Lung microvascular endothelial cell (primary cell): ENCODE measurements at regions not wholly inside any gene's neighbourhood (a gene's known extent, or its start where the extent isn't known, plus 50 kb on each side); places are given as distances from the start of the nearest gene placed in this dataset.
A peak's percentile ranks its signal among the peaks of the same experiment; 100 is the strongest.

Source experiments
- DNase-seq, 2 donors: peaks; one replicate each; pipeline versions ENCODE4 v3.0.0 to v3.0.0-alpha.2; 2010; ENCODE audit warnings: low read depth in 2 of 2

DNA sequence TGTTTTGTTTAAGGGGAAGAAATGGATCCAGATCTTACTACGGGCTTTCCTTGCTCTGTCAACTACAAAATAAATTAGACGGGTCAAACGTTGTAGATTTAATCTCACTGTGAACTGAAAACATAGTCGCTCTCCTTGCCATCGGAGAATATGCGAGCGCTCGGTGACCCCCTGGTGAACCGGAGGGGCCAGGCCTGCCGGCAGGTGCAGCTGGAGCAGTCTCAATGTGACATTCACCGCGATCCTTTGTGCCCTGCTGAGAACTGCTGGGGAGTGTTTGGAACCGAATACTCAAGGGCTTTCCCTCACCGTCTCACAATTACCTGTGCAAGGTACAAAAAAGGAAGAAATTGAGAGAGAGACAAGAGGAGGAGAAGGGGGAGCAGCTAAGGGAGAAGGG, 174.1 kb upstream of the GPR26 start:
- no peak for DNase-seq

DNA sequence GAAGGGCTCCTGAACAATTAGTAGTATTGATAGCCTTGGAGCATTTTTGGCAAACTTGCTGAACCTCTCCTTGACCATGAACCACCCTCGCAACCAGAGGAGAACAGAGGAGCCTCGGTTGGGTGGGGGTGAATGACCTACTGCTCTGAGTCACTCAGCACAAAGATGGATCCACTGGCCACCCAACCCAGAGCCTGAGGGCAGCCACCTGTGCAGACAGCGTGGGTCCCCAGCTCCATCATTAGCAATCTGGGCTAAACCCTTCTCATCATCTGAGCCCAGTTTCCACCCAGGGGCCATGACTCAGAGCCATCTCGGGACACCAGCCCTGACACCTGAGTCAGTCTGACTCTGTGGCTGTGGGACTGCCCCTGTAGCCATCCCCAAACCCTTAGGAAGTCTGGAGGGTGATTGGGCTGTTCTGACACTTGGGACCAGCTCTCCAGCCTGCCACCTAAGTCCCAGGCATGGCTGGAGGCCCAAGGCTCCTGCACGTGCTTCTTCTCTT, 171.8 kb upstream of the GPR26 start:
- DNase-seq = no peak

DNA sequence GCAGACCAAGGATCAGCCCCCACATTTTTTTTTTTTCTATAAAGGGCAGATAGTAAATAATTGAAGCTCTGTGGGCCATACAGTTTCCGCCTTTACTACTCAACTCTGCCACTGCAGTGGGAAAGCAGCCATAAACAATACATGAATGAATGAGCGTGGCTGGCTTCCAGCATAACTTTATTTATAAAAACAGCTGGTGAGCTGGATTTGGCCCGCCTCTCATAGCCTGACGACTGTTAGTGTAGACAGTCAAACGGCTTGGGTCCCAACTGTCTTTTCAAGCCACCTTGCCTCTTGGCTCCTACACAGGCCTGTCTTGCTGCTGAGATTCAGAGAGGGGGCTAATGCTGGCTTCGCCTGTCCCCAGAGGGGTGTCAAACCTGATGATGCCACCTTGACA, 169.8 kb upstream of the GPR26 start:
- peak in 1 of 2 donors; percentile 68 for DNase-seq

DNA sequence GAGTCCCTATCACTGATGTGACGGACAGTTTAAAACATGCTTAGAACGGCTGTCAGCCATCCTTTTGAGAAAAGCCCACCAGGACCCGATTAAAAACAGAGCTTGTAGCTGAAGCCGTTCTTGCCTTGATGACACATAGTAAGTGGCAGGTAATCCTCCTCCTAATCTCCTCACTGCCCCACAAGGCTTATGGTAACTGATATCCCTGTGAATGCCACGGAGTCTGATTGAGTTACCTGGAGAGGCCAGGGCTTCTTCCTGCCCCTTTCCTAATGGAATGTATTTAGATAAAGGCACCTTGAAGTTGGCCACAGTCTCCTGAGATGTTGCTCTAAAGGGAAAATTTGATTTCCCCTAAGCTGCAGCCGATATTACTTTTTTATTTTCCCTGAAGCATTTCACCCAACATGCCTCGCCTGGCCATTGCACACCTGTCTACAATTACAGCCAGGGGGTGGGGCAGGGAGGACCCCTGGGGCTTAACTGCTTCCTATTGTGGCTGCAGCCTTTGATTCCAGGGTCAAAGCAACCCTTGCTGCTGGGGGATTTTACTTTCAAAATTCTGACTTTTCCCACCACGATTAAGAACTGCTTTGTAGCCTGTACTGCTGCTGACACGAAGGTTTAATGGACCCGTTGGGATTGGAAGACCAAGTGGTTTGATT, 169.0 kb upstream of the GPR26 start:
- DNase-seq = no peak

DNA sequence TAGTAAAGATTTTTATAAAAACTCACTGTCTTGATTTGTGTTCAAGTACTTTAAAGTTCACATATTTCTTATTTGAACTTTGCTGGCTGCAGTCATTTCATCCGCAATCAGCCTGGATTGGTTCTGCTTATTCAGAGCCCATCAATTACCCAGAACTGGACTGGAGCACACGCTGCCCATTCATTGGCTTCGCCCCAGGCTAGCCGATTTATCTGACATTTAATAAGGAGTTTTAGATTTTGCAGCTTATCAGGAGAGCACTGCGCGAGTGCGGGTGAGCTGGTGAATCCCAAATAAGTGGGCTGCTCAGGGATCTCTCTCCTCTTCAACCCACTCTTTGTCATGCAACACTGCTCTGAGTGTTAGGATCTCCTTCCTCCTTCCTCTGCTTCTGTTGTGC, 166.0 kb upstream of the GPR26 start:
- DNase-seq = no peak

DNA sequence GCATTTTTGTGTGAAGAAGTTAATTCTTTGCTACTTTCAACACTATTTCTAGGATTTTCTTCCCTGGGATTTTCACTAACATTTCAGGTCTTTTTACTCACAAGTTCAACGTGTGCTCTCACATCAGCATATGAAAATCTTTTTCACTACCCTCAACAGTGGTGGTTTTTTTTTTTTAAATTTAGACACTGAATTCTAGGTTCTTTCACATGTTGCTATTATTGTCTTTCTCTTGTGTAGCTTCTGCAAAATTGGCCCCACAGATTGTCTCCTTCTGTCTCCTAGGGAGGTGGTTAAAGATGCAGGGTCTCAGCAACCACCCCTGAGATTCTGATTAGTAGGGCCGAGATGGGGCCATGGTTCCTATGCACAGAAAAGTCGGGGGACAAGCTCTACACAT, 165.0 kb upstream of the GPR26 start:
- DNase-seq = no peak

DNA sequence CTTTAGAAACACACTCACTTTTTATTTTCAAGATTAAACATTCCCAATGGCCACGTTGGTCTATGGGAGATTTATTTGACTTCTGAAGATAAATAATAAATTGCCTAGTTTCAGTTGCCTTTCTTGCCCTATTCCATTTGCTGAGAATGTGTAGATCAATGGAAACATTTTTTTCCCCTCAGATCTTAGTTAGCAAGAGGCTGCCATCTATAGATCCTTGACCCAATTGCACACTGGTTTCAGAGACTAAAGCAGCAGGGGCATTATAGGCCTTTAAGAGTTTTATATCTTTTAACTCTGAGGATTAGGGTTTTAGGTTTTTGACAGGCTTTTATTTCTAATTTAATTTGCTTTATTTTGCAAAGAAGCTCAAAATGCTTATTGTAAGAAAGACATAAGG, 163.2 kb upstream of the GPR26 start:
- no peak for DNase-seq

DNA sequence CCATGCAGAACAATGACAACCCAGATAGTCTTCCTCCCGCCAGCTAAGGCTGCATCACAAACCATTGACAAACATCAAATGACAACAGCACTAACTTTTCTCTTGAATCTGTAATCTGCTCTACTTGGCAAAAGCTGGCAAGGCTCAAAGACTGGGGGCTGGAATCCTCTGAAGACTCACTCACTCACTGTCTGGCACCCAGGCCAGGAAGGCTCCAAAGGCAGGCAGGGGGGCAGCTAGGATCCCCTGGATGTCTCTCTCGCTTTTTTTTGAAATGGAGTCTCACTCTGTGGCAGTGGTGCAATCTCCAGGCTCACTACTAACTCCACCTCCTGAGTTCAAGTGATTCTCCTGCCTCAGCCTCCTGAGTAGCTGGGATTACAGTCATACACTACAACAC, 159.7 kb upstream of the GPR26 start:
- DNase-seq = no peak

DNA sequence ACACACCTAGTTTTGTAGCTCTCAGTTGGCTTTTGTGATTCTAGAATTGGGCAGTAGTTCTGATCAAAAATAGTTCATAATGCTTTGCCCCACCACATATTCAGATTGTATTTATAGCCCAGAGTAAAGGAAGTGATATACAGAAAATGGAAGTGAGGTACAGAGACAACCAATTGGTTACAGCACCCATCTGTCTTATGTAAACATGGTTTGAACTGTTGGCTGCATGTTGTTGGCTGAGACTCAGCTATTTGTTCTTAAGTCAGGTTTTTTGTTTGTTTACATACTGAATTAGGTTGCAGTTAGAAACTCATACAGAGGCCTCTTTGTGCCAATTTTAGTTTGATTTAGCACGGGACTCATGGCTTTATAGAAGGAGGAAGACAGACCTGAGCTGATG, 158.9 kb upstream of the GPR26 start:
- no peak for DNase-seq

DNA sequence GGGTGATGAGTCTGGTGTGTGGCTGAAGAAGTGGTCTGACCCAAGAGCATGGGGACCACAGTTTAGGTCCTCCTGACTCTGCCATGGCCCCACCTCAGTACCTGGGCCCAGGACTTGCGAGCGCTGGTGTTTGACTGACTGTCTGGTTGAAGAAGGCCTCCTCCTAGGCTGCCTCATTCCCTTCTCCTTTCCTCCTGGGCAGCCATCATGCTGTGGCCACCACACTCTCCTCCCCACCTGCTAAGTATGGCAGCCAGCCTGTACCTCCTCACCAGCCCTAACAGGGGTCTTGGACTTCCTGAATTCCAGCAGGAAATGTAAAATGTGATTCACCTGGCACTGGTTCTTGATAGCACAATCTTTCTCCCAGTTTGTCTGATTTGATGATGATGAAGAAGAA, 156.8 kb upstream of the GPR26 start:
- DNase-seq = no peak

DNA sequence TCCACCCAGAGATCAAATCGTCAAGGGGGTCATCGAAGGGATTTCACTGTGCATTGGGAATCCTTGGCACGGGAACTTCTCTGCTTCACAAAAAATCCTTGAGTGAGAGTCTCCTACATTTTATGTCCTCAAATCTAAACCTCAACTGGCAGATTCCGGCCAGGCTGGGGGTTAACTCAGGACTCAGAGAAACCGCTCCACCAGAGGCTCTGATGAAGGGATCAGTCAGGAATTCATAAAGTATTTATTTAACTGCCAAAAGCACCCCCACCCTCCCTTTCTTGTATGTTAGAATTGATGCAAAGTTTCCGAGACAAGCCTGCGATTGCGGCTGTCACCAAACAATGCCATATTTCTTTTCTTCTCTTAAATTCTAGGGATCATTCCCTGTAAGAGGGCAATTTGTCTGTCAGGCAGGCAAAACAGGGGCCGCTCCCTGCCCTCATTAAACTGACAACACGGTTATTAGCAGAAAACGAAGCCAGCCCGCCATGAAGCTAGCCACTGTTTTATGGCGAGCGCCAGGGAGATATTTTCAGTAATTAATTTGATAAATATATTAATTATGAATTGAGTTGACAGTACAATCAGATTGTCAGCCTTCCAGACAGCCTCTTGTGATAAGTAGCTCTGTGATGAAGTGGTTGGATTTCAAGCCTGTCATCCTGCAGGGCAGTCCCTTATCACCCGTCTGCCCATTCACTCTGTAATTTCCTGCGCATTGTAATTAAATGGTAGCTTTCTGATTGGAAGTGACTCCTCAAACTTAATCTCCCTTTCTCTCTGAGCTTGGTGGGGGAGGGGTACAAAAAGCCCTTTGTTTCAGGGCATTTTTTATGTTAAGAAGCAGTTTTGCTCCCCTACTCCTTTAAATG, 153.0 kb upstream of the GPR26 start:
- DNase-seq = no peak

DNA sequence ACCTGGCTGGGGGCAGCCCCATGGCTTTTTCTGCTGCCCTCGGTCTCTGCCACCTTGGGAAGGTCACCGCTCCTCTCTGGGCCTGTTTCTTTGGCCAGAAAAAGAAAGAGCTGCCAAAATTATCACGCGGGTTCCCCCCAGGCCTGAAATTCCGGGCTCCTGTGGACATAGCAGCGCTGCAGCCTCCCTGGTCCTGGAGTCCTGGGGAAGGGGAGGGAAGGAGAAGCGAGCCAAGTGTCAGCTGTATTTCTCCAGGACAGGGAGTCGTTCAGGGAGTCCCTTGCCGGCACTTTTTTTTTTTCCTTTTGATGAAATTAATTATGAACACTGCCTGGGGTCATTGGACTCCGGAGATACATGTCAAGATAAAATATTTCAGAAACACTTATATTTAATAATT, 152.3 kb upstream of the GPR26 start:
- DNase-seq = no peak

DNA sequence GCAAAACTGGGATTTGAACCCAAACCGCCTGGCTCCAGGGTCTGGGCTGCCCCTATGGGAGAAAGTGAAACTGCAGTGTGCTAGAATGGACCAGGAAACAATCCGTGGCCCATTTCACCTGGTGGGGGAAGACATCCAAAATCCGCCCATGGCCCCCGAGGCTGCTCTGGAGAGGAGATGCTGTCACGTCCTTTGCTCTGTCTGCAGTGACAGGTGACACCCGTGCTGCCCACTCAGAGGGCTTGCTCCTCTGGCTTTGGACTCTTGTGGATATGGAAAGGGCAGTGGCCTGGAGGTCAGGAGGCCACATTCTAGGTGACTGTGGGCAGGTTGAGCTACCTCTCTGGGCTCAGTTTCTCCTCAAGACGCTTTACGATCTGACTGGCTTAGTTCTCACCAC, 151.2 kb upstream of the GPR26 start:
- no peak for DNase-seq

DNA sequence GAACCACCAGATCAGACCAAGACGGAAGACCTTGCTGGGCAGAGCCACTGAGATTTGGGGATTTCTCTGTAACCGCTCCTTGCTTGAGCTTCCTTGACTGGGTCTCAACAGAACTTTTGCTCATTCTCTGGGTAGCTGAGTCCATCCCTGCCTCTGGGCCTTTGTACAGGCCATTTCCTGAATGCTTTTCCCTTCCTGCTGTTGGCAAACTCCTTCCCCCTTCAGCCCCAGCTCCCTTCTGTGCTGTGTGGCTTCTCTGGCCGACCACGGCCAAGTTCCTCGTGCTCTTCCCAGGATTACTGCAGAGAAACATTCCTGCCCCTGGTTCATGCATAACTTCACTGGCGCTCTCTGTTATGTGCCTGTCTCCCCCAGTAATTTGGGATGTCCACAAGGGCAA, 150.5 kb upstream of the GPR26 start:
- no peak for DNase-seq

DNA sequence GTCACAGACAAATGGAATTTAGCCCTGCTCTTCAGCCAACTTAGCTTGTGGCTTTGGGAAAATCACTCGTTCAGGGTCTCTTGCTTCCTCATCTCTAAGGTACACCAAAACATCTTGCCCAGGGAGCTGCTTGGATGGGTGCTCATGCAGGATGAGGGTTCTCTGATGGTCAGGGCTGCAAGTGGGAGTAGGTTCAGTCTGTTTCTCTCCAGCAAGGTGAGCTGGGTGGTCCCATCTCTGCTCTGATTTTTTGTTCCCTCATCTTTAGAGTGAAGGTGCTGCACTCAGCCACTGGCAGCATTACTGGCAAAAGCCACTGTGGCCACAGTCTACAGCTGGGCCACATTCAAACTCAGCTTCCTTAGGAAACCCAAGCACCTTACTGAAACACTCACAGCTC, 149.9 kb upstream of the GPR26 start:
- DNase-seq = no peak

DNA sequence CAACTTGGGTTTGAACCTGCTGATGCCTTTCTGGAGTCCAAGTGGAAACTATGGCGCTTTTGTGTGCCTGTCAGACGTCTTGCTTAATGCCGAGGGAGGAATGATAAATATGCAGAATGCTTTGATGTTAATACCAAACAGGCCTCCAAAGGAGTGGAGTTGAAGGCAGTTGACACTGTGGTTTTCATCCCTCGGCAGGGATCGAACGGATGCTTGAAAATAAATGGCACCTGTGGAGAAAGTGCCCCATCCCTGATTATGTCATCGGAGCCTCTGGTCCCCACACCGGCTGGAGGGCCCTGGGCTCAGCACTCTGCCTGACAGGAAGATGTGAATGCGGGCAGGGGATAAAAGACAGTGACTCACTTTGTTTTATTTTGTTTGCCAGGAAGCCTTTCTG, 148.7 kb upstream of the GPR26 start:
- DNase-seq = no peak

DNA sequence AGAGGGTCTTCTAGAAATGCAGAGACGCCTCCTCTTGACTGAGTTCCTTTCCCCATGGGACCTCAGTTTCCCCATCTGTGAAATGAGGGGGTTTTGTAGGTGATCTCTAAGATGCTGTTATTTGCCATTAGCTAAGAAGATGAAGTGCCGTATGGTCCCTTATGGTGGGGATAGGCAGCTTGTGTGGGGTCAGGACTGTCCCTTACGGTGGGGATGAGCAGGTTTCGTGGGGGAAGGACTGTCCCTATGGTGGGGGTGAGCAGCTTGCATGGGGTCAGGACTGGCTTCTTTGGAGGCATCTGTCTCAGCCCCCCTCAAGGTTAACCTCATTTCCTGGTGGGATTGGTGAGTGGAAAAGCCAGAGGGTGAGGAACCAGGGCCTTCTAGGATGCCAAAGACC, 148.3 kb upstream of the GPR26 start:
- no peak for DNase-seq

DNA sequence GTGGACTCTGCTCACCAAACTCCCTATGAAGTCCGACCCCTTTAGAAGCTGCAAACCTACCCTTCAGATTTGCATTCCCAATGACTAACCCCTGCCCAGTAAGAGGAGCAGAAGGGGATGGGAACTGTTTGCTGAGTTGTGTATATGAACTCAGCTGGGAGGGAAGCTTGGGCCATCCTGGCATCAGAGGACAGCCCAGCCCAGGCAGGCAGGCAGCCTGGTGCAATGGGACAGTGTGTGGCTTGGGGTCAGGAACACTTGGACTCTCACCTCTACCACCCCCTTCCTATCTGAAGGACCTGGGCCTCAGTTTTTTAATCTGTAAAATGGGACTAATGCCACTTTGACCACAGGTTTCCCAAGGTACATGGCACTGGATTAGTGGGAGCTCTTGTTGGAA, 147.4 kb upstream of the GPR26 start:
- no peak for DNase-seq

DNA sequence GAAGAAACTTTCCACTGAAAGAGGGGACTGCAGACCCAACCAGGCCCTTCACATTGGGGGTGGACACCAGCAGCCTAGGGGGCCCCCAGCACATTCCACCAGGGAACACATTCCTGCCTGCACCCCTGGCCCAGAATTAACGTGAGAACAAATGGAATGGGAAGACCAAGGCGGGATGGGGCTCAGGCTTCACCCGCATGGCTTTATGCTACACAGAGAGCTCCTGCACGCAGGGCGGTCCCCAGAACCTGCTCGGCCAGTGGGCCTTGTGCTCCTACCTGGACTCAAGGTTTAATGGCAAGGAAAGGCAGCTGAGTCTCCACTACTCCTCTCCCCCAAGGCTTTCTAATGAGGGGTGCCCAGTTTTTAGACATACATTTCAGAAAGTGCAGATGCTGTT, 146.3 kb upstream of the GPR26 start:
- DNase-seq = no peak

DNA sequence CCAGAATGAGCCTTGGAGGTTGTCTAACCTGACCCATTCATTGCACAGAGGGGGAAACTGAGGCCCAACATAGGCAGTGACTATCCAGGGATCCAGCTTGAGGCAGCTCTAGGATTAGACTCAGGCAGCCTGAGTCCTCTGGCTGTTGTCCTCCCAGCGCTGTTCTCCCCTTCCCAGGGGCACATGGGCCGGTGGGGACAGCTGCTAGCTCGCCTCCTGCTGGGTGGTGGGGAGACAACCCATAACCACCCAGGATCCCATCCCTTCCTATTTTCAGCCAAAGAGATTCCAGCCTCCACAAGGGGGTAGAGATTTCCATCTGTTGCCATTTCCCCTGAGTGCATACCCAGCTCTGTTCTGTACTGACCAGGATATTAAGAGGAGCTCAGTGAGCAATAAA, 145.1 kb upstream of the GPR26 start:
- no peak for DNase-seq

DNA sequence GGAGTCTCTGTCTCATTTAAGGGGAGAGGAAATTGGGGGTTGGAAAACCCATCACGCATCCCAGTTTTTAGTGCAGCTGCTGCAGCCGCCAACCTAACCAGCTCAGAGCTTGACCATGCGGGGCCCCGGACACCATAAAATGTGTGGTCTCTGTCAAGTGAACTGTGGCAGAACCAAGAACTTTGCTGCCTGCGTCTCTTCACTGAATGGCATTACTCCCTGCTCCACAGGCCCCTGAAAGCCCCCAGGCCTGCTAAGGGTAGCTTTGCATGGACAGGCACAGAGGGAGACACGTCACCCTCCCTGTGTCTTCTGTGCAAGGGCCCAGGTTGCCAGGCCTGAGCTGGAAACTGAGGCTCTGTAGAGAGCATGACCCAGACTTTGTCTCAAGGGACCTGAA, 144.6 kb upstream of the GPR26 start:
- DNase-seq = no peak

DNA sequence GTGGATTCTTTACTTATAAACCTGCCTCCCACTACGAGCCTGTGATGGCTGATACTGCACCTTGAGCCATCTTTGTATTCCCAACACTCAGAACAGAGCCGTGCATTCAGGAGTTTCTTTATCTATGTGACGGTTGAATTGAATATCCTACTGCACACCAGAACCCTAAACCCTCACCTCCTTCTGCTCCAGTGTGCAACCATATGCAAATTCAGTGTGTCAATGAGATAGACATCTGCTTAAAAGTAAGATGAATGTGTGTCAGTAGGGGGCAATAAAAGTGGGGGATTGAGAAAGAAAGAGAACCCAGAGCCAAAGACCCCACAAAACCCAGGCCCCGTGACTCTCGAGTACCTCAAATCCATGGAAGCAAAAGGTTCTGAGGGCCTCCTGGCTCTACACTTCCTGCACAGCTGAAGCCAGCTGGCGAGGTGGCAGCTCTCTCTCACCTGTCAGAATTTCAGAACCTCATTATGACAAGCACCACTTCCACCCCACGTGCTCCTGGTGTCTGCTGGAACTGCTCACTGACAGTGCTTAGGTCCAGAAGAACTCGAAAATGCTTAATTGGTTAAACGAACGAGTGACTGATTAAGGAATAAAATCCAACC, 143.3 kb upstream of the GPR26 start:
- DNase-seq = no peak

DNA sequence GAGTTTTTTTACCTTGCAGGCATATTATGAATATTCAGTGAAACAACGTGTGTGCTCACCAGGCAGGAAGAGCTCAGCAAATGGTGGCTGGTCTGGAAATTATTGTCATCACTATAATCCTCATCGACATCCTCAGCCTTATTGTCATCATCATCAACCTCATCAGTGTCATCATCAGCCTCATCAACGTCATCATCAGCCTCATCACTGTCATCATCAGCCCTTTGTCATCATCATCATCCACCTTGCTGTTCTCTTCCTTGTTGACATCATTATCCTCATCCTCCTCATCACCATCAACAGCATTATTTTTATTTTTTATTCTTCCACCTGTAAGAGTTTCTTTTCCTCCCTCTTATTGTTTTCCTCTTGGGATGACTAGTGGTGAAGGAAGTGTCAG, 142.3 kb upstream of the GPR26 start:
- DNase-seq = no peak
